ENCODE measurements at regions not wholly inside any gene's neighbourhood (a gene's known extent, or its start where the extent isn't known, plus 50 kb on each side); places are given as distances from the start of the nearest gene placed in this dataset.

GRCh38 chr11:106507645-106508306 is 430.3 kb downstream of the AASDHPPT start:
- no peak overlapping the region for H3K4me3 ChIP-seq
- H3K36me3 ChIP-seq (ENCODE audit: low read depth): no peaks in the 10 kb centered on the region
- peaks cover 21% of the 10 kb centered on the region for H3K9me3 ChIP-seq
- no peaks in the 10 kb centered on the region for H3K4me1 ChIP-seq (ENCODE audit: low read depth)
- ATAC-seq (no peak), DNase-seq (no peak)
- TF ChIP-seq CTCF (IDR thresholded peaks at IDR 0.05): no peak
- intact Hi-C loops (cut with DNase I, micrococcal nuclease): no loop called here

- no peak for TF ChIP-seq CTCF (IDR thresholded peaks at IDR 0.05)
Measured at GRCh38 chr11:106514706-106515105, 437.2 kb downstream of the AASDHPPT start.

GRCh38 chr11:106517426-106517825 is 440.0 kb downstream of the AASDHPPT start:
- H3K4me1 ChIP-seq (ENCODE audit: low read depth): no peaks in the 10 kb centered on the region
- peaks cover 24% of the 10 kb centered on the region for H3K9me3 ChIP-seq
- TF ChIP-seq CTCF (IDR thresholded peaks at IDR 0.05): no peak
- H3K36me3 ChIP-seq (ENCODE audit: low read depth): no peaks in the 10 kb centered on the region
- no peak for ATAC-seq
- H3K4me3 ChIP-seq: no peak overlapping the region
- DNase-seq: no peak
- intact Hi-C loops (cut with DNase I, micrococcal nuclease): no loop called here

More at GRCh38 chr11:106514706-106515105, 437.2 kb downstream of the AASDHPPT start:
- ATAC-seq (no peak), DNase-seq (no peak)
- Histone ChIP-seq H3K4me3 (no peak overlapping the region), H3K36me3 (ENCODE audit: low read depth) (no peaks in the 10 kb centered on the region), H3K4me1 (ENCODE audit: low read depth) (no peaks in the 10 kb centered on the region), H3K9me3 (peaks cover 29% of the 10 kb centered on the region)
- intact Hi-C loops (cut with DNase I, micrococcal nuclease): no loop called here

- intact Hi-C loops (cut with DNase I, micrococcal nuclease): no loop called here
- no peaks in the 10 kb centered on the region for H3K36me3 ChIP-seq (ENCODE audit: low read depth)
- no peak for TF ChIP-seq CTCF (IDR thresholded peaks at IDR 0.05)
- no peak for ATAC-seq
- H3K4me3 ChIP-seq: no peak overlapping the region
- no peaks in the 10 kb centered on the region for H3K4me1 ChIP-seq (ENCODE audit: low read depth)
- no peak for DNase-seq
- H3K9me3 ChIP-seq: peaks cover 15% of the 10 kb centered on the region
Measured at GRCh38 chr11:106520146-106520912, 442.9 kb downstream of the AASDHPPT start.

- intact Hi-C loops (cut with DNase I, micrococcal nuclease): no loop called here
- H3K36me3 ChIP-seq (ENCODE audit: low read depth): no peaks in the 10 kb centered on the region
- DNase-seq (no peak), ATAC-seq (no peak)
- H3K4me1 ChIP-seq (ENCODE audit: low read depth): no peaks in the 10 kb centered on the region
- H3K9me3 ChIP-seq: peaks cover 15% of the 10 kb centered on the region
- TF ChIP-seq CTCF (IDR thresholded peaks at IDR 0.05): no peak
- no peak overlapping the region for H3K4me3 ChIP-seq
Measured at GRCh38 chr11:106520920-106521319, 443.5 kb downstream of the AASDHPPT start.

Data from mucosa of descending colon (tissue), 3 donors.